Ishikawa (cell line): ENCODE measurements at regions not wholly inside any gene's neighbourhood (a gene's known extent, or its start where the extent isn't known, plus 50 kb on each side); places are given as distances from the start of the nearest gene placed in this dataset.

Experiments used
- CREB1 ChIP-seq: IDR thresholded peaks from 2 replicates; pipeline ENCODE4 v1.6.1; 2012; ENCODE audit warnings: low read depth
- EGR1 ChIP-seq: IDR thresholded peaks from 2 replicates; pipeline ENCODE4 v1.6.1; 2012
- MAX ChIP-seq: IDR thresholded peaks from 2 replicates; pipeline ENCODE4 v1.6.1; 2012
- NFIC ChIP-seq: IDR thresholded peaks from 2 replicates; pipeline ENCODE4 v1.6.1; 2012
- REST ChIP-seq: IDR thresholded peaks from 2 replicates; pipeline ENCODE4 v1.6.1; 2012; ENCODE audit warnings: low read depth, mild to moderate bottlenecking
- TAF1 ChIP-seq: IDR thresholded peaks from 2 replicates; pipeline ENCODE4 v1.6.1; 2012; ENCODE audit warnings: low read depth, mild to moderate bottlenecking

GRCh38 chr13:58467176-58467575 lies 835.6 kb downstream of the PCDH17 start:
- TF ChIP-seq REST (no peak), MAX (no peak), TAF1 (no peak), NFIC (no peak), EGR1 (no peak), CREB1 (no peak)
